Brain pericyte (primary cell): ENCODE measurements at regions not wholly inside any gene's neighbourhood (a gene's known extent, or its start where the extent isn't known, plus 50 kb on each side); places are given as distances from the start of the nearest gene placed in this dataset.

Experiments
- DNase-seq: peaks from one replicate; pipeline ENCODE4 v3.0.0-alpha.2; 2012; ENCODE audit warnings: low read depth, low spot score

DNA sequence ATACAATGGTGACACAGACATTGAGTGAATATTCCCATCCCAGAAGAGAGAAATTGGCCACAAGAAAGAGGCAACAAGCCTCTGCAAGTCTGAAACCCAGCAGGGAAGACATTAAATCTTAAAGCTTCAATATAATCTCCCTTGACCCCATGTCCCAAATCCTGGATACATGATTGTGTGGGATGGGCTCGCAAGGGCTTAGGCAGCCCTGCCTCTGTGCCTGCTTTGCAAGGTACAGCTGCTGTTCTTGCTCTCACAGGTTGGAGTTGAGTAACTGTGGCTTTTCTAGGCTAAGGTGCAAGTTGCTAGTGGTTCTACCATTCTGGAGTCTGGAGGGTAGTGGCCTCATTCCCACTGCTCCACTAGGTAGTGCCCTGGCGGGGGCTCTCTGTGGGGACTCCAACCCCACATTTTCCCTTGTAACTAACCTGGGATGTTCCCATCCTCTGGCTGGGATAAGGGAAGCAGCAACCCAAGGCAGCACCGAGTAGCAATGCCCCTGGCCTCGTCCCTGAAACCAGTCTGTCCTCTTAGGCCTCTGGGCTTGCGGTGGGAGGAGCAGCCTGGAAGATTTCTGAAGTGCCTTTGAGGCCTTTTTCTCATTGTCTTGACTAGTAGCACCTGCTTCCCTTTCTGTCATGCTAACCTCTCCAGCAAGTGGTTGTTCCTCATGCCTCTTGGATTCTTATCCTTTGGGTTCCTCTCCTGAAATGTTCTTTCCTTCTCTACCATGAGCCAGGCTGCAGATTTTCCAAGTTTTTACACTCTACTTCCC, 90.0 kb downstream of the FAM174B start:
- DNase-seq, result no peak

DNA sequence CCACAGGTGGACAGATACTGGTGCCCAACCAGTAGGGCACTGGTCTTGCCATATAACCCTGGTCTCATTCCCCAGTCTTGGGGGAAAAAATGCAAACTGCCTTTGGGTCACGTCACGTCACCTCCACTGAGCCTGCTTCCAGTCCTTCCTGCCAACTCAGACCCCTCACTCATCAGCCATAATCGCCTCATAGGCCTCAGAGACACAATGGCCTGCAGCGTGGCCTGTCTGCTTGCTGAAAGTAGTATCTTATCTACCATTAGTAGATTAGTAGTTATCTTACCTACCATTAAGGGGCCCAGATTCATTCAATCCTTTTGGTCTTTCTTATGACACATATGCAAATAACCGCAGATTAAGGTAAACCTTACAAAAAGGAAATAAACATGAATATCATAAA, 93.8 kb downstream of the FAM174B start:
- DNase-seq, result no peak

DNA sequence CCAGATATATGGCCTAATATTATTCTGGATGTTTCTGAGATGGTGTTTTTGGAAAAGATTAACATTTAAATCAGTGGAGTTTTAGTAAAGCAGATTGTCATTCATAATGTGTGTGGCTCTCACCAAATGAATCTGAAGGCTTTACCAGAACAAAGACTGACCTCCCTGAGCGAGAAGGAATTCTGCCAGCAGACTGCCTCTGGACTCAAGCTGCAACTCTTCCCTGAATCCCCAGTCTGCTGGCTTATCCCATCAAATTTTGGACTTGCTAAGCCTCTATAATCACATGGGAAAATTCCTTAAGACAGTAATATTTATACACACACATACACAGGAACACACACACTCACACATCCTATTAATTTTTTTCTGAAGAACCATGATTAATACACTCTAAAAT, 102.3 kb downstream of the FAM174B start:
- DNase-seq, result no peak

DNA sequence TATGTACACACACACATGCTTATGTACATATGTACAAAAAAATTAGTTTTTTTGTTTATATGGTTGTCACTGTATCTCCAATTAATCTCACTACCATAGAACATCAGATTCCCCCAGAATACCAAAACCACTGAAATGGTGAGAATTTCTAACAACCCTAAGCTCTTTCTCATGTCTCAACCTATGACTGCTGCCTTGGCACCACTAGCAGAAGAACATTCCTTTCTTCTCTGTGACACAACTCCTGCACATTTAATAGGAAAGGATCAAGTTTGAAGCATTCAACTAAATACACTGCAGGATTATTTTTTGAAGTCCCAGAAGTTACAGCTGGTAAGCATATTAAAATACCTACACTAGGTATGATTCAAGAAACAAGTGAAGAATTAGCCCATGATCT, 109.6 kb downstream of the FAM174B start:
- DNase-seq, result no peak

DNA sequence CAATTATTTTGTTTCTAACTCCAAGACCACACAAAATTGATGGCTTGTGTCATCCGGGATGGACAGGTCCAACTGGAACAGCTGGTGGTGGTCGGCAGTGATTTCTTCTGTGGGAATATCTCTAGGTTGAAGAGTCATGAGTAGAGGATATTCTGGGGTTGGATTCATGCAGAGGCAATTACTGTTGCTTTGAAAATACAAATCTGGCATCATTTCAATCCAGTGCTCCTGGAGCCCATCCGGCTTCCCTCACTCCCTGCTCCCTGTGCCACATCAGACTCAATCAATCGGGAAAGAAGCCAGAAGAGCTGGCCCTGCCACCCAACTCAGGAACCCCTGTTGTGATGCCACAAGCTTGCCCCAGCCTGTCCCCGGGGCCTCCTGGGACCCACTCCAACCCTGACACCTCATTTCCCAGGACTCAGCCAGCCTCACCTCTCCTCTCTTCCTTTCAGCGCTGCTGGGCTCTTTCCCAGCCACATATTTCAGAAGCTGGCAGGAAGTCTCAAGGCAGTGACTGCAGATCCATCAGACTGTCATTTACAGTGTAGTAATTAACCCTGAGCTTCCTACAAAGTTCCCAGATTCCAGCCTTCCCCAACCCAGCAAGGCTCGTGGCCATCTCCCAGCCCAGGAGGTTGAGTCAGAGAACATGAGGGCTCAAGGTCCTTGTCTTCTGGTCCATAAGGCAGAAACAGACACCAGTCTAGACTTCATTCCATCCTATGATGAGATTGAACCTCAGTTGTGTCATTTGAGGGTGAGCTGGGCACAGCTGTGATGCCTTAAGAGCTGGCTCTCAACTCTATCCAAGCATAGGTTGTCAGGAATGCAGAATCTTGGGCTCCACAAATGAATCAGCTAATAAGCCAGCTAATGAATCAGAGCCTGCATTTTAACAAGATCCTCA, 114.0 kb downstream of the FAM174B start:
- no peak for DNase-seq

DNA sequence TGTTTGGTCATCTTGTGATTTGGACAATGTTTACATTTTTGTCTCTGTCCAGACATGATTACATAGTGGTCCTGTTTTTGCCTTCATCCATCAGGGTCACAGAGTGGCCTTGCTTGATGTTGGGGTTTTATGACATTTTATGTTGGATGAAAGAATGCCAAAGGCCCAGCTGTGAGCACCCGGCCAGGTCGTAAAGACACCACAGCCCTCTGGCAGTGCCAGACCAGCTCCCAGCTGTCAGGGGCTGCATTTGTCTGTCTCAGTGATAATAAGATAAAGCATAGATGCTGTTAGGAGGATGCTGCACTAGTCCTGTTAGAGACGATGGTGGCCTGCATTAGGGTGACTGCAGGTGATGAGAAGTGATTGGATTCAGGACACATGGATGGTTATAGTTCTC, 117.5 kb downstream of the FAM174B start:
- DNase-seq, result no peak

DNA sequence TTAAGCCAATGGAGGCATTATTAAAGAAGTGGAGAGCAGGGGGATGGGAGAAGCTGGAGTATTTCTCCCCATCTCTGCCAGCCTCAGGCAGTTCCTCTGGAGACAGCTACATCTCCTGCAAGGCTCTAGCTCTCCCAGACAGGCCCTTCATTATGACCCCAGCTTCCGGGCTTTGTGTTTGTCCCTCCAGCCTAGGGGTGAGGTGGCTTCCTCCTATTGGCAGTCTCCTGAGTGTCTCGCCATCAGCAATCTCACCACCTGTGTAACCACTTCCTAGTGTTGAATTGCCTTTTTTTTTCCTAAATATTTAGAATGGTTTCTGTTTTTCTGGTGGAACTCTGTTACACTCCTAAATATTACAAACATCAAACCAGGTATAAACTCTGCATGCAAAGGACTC, 122.3 kb downstream of the FAM174B start:
- DNase-seq, result no peak

DNA sequence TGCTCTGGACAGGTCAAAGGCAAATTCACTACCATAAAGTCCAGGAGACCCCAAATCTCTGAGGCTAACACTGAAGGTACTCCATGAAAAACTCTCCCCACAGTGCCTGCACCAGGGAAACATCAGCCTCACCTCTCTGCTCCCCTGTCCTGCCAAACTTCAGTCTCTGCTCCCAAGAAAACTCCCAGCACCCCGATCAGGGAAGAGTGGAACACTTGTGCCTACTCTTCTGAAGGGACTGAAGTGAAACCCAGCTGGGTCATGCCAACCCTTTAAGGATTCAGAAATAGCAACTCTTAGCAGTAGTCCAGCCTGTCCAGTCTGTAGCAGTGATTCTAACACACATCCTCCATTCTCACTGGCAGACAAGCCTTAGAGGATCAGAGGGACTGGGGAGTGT, 124.2 kb downstream of the FAM174B start:
- no peak for DNase-seq

DNA sequence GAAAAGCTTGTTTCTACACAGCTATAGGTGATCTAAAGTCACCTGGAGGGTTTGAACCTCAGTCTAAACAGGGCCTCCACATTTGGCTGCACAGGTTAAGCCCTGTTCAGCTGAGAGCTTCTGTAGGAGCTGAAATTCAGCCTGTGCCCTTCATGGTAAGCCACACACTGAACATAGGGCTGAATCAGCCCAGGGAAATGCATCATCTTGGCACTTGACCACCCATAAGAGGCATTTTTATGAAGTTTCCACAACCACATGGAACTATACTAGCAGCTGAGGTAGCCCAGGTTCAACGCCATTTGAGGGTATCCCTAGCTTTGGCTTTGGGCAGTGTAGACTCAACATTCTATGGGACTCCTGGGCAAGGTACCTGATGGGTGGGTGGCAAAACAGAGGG, 126.8 kb downstream of the FAM174B start:
- DNase-seq, result no peak

DNA sequence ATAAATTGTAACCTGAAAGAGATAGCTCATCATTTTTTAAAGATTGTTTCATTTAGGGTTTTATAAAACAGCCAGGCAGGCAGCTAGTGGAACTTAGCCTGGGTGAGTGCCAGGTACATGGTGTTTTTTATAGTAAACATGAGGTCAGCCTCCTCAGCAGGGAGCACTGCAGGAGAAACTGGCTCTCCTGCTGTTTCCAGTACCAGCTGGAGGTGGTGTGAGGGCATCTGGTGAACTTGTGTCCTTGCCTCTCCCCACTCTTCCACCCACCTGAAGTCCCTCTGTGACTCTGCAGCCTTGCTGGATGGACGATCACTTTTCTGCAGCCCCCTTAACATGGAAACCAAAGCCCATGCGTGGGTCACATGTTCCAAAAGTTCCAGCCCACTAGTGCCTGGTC, 128.4 kb downstream of the FAM174B start:
- peak; percentile 42 for DNase-seq

DNA sequence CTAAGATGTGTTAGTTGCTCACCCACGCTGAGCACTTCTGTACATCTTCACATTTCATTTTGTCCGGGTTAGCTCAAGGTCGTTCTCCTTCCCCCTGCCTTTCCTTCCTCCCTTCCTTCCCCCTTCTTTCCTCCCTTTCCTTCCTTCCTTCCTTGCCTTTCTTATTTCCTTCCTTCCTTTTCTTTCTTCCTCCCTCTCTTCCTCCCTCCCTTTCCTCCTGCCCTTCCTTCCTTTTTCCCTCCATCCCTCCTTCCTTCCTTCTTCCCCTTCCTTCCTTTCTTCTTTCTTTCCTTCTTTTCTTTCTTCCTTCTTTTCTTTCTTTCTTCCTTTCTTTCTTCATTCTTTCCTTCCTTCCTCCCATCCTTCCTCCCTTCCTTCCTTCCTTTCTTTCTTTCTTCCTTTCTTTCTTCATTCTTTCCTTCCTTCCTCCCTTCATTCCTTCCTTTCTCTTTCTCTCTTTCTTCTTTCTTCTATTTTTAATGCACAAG, 129.8 kb downstream of the FAM174B start:
- no peak for DNase-seq

DNA sequence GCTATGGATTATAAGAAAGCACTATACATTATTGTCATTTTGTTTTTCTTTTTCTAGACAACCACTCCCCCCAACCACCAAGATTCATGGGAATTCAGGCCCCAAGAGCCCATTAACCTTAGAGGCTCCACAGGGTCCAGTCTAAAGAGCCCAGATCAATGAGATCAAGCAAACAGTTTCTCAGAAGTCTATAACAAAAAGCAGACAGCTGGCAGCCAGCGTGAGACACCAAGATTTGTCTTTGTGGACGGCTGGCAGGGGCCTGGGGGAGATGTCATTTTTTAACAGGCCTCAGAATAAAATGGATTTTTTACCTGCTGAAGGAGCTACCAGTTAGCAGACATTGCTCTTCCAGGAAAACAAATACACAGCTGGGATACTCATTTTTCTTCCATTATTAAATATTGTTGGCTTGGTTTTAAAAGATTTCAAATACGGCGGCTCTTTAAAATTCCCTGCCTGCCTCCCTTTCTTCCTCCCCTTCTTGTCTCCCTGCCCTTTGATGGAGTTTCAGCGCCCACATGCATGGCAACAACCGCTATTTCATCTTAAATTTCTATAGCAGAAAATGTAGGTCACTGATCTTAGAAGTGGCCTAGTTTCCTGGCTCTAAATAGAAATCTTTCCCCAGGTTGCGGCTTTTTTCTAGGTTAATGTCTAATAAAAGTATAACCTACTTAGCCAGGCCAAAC, 130.6 kb downstream of the FAM174B start:
- DNase-seq, result no peak

DNA sequence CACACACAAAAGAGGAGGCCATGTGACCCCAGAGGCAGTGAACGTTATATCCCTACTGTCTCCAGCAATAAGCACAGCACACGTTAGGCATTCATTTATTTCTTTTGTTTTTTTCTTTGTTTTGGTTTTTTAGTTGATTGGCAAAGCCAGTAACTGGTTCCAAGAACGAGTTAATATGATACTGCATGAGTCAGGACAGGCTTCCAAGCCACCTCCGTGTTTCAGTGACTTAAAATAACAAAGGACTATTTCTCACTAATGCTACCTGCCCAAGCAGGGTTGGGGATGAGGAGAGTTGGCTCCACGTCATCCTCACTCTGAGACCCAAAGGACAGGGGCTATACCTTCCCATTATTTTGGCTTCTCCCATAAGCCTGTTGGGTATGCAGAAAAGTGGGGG, 130.5 kb downstream of the ST8SIA2 start:
- no peak for DNase-seq

DNA sequence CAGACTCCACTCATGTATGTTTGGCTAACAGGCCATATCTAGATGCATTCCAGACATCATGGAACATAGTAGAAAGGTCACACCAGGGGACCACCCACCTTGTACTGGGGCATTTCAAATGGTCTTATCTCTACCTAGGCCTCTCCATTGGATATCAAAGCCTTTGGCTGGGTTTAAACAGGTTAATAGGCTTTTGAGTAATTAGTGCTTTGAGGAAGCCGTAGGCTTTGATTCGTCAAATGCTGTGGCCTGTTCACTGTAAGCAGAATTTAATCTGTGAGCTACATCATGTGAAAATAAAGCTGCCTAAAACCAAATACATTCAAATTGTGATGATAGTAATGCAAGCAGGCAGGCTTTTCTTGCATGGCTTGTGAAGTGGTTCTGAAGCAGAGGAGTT, 129.5 kb downstream of the ST8SIA2 start:
- no peak for DNase-seq

DNA sequence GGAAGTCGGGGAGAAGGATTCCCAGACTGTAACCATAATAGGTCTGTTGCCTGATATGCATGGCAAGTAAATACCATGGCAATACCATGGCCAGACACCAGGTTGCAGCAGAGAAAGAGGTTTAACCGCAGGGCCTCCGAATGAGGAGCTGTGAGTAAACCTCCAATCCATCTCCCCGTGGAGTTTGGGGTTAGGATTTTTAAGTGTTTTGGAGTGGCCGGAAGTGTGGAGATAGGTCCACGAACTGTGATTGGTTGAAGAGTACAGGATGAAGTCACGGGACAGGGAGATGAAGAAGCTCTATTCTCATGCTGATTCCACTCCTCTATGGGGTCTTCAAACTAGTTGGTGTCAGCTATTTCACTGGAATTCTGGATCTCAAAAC, 127.9 kb downstream of the ST8SIA2 start:
- DNase-seq, result peak; percentile 52

DNA sequence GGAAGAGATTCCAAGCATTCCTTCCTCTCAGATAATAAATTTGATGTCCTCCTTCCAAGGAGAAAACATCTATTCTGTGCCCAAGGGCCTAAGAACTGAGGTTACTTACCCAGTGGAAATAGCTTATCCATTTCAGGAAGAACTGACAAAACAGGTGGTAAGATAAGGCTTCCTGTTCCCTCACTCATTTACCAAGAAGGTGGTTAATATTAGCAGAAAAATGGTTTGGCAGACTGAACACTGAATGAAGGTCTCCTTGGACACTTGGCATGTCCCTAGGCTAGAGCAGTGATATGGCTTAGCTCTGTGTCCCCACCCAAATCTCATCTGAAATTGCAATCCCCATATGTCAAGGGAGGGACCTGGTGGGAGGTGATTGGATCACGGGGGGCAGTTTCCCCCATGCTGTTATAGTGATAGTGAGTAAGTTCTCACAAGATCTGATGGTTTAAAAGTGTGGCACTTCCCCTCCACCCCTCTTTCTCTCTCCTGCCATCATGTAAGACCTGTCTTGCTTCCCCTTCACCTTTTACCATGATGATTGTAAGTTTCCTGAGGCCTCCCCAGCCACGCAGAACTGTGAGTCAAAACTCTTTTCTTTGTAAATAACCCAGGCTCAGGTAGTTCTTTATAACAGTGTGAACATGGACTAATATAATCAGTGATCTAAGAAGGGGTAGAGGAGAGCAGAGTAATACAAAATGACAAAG, 127.4 kb downstream of the ST8SIA2 start:
- no peak for DNase-seq

DNA sequence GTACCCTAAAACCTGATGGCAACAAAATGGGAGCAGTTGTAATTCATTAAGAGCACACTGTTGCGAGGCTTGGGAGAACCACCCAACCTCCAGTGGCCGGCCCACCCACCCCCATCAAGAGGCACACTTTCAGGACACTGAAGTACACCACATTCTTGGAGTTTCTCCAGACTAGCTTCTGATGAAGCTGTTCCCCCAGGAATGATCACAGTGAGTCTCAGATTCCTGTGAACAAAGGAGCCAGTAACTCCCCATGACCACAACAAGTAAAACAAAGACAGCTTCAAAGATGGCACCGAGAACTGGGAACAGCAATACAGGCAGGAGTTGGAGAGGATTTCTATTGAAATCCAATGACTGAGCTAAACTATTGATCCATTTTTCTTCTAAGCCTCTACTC, 126.0 kb downstream of the ST8SIA2 start:
- no peak for DNase-seq
